Karpas-422 (cell line): ENCODE measurements at regions not wholly inside any gene's neighbourhood (a gene's known extent, or its start where the extent isn't known, plus 50 kb on each side); places are given as distances from the start of the nearest gene placed in this dataset.

Source experiments
- DNase-seq: peaks from one replicate; pipeline ENCODE4 v3.0.0-alpha.2; 2015
- H2AFZ ChIP-seq: fragments of 200-600 bp; sonication (generic); 2 replicates; pipeline ENCODE4 v1.6.1; 2014; ENCODE audit warnings: antibody characterized with exemption, low read length, mixed read lengths
- H3K27ac ChIP-seq: fragments of 200-600 bp; sonication (generic); 2 replicates; pipeline ENCODE4 v1.5.1; 2014; ENCODE audit warnings: mild to moderate bottlenecking, low read length, moderate library complexity
- H3K27me3 ChIP-seq: fragments of 200-600 bp; sonication (generic); 2 replicates; pipeline ENCODE4 v1.6.1; 2014; ENCODE audit warnings: low read length, mixed read lengths
- H3K36me3 ChIP-seq: fragments of 200-600 bp; sonication (generic); 2 replicates; pipeline ENCODE4 v1.6.1; 2014; ENCODE audit warnings: low read length, mixed read lengths; ENCODE audit not compliant: insufficient read depth
- H3K4me1 ChIP-seq: fragments of 200-600 bp; sonication (generic); 2 replicates; pipeline ENCODE4 v1.6.1; 2014; ENCODE audit warnings: mild to moderate bottlenecking, low read length, mixed read lengths
- H3K4me2 ChIP-seq: fragments of 200-600 bp; sonication (generic); 2 replicates; pipeline ENCODE4 v1.6.1; 2014; ENCODE audit warnings: low read length, low read depth, mild to moderate bottlenecking; ENCODE audit not compliant: poor library complexity, severe bottlenecking
- H3K4me3 ChIP-seq: fragments of 200-600 bp; sonication (generic); 2 replicates; pipeline ENCODE4 v1.5.1; 2014; ENCODE audit warnings: mild to moderate bottlenecking, antibody characterized with exemption, low read length, mixed read lengths
- H3K79me2 ChIP-seq: fragments of 200-600 bp; sonication (generic); 2 replicates; pipeline ENCODE4 v1.6.1; 2014; ENCODE audit warnings: mild to moderate bottlenecking, low read length, mixed read lengths
- H3K9ac ChIP-seq: fragments of 200-600 bp; sonication (generic); 2 replicates; pipeline ENCODE4 v1.6.0; 2014; ENCODE audit warnings: low read length
- H3K9me2 ChIP-seq: fragments of 200-600 bp; sonication (generic), shearing (Covaris generic); replicated peaks from 2 replicates; pipeline ENCODE4 v1.6.0; 2014; ENCODE audit warnings: mild to moderate bottlenecking, low read length, moderate library complexity; ENCODE audit not compliant: insufficient read depth
- H3K9me3 ChIP-seq: fragments of 300-700, 200-600 bp; sonication (generic); 2 replicates; pipeline ENCODE4 v1.6.1; 2014; ENCODE audit warnings: low read length, mixed read lengths
- H4K20me1 ChIP-seq: fragments of 200-600 bp; sonication (generic); 2 replicates; pipeline ENCODE4 v1.6.1; 2014; ENCODE audit warnings: mild to moderate bottlenecking, antibody characterized with exemption, low read length, low read depth; ENCODE audit not compliant: insufficient read depth

- DNase-seq = no peak
- no peak overlapping the region for H3K4me3 ChIP-seq
- H4K20me1 ChIP-seq = no peaks in the 10 kb centered on the region
- H3K9me2 ChIP-seq = no peaks in the 10 kb centered on the region
- 0 out of 2 replicates have a peak, but pooled peaks cover 4% of the 10 kb centered on the region for H3K9me3 ChIP-seq
- H3K4me2 ChIP-seq = no peak overlapping the region
- no peak overlapping the region for H2AFZ ChIP-seq
- no peaks in the 10 kb centered on the region for H3K36me3 ChIP-seq
- H3K27ac ChIP-seq = no peak overlapping the region
- H3K4me1 ChIP-seq = no peaks in the 10 kb centered on the region
- no peaks in the 10 kb centered on the region for H3K79me2 ChIP-seq
- no peak overlapping the region for H3K9ac ChIP-seq
- no peaks in the 10 kb centered on the region for H3K27me3 ChIP-seq
Observed at GRCh38 chrX:139202742-139203420, 327.7 kb upstream of the F9 start.

GRCh38 chrX:139201924-139202323, 328.6 kb upstream of the F9 start:
- DNase-seq = no peak
- Histone ChIP-seq H3K4me1 (no peaks in the 10 kb centered on the region), H2AFZ (no peak overlapping the region), H3K27ac (no peak overlapping the region), H3K9me3 (0 out of 2 replicates have a peak, but pooled peaks cover 4% of the 10 kb centered on the region), H3K79me2 (no peaks in the 10 kb centered on the region), H4K20me1 (no peaks in the 10 kb centered on the region), H3K9ac (no peak overlapping the region), H3K4me3 (no peak overlapping the region), H3K36me3 (no peaks in the 10 kb centered on the region), H3K27me3 (no peaks in the 10 kb centered on the region), H3K4me2 (no peak overlapping the region), H3K9me2 (no peaks in the 10 kb centered on the region)

- Histone ChIP-seq H3K4me3 (no peak overlapping the region), H3K27me3 (no peaks in the 10 kb centered on the region), H3K9ac (no peak overlapping the region), H3K9me2 (no peaks in the 10 kb centered on the region), H3K4me1 (no peaks in the 10 kb centered on the region), H3K79me2 (no peaks in the 10 kb centered on the region), H2AFZ (no peak overlapping the region), H3K9me3 (0 out of 2 replicates have a peak, but pooled peaks cover 4% of the 10 kb centered on the region), H3K4me2 (no peak overlapping the region), H4K20me1 (no peaks in the 10 kb centered on the region), H3K36me3 (no peaks in the 10 kb centered on the region), H3K27ac (no peak overlapping the region)
- DNase-seq = no peak
Observed at GRCh38 chrX:139200793-139201192, 329.7 kb upstream of the F9 start.

- Histone ChIP-seq H3K4me1 (no peaks in the 10 kb centered on the region), H3K9me3 (0 out of 2 replicates have a peak, but pooled peaks cover 4% of the 10 kb centered on the region), H3K4me3 (no peak overlapping the region), H2AFZ (no peak overlapping the region), H3K9ac (no peak overlapping the region), H3K36me3 (no peaks in the 10 kb centered on the region), H3K27me3 (no peaks in the 10 kb centered on the region), H3K4me2 (no peak overlapping the region), H3K27ac (no peak overlapping the region), H3K9me2 (no peaks in the 10 kb centered on the region), H3K79me2 (no peaks in the 10 kb centered on the region), H4K20me1 (no peaks in the 10 kb centered on the region)
- DNase-seq = no peak
Observed at GRCh38 chrX:139200346-139200745, 330.2 kb upstream of the F9 start.

GRCh38 chrX:139199933-139200332, 330.6 kb upstream of the F9 start:
- Histone ChIP-seq H3K9ac (no peak overlapping the region), H3K27me3 (no peaks in the 10 kb centered on the region), H3K79me2 (no peaks in the 10 kb centered on the region), H3K4me1 (no peaks in the 10 kb centered on the region), H3K4me2 (no peak overlapping the region), H3K27ac (no peak overlapping the region), H3K36me3 (no peaks in the 10 kb centered on the region), H3K9me3 (0 out of 2 replicates have a peak, but pooled peaks cover 4% of the 10 kb centered on the region), H3K4me3 (no peak overlapping the region), H3K9me2 (no peaks in the 10 kb centered on the region), H2AFZ (no peak overlapping the region), H4K20me1 (no peaks in the 10 kb centered on the region)
- DNase-seq = no peak

- no peaks in the 10 kb centered on the region for H3K27me3 ChIP-seq
- no peak overlapping the region for H3K27ac ChIP-seq
- H3K4me3 ChIP-seq = no peak overlapping the region
Observed at GRCh38 chrX:139198936-139199335, 331.6 kb upstream of the F9 start.

GRCh38 chrX:139196890-139197289, 333.6 kb upstream of the F9 start:
- H3K4me1 ChIP-seq = no peaks in the 10 kb centered on the region
- no peaks in the 10 kb centered on the region for H4K20me1 ChIP-seq

More at GRCh38 chrX:139198936-139199335, 331.6 kb upstream of the F9 start:
- Histone ChIP-seq H2AFZ (no peak overlapping the region), H3K9me3 (peaks cover 4% of the 10 kb centered on the region; the same call in 1 of the 2 replicates), H3K9me2 (no peaks in the 10 kb centered on the region), H3K4me2 (no peak overlapping the region), H3K79me2 (no peaks in the 10 kb centered on the region), H3K9ac (no peak overlapping the region), H3K36me3 (no peaks in the 10 kb centered on the region), H3K4me1 (no peaks in the 10 kb centered on the region), H4K20me1 (no peaks in the 10 kb centered on the region)
- no peak for DNase-seq

GRCh38 chrX:139194571-139195280, 335.8 kb upstream of the F9 start:
- H3K27me3 ChIP-seq = no peaks in the 10 kb centered on the region
- H3K36me3 ChIP-seq = no peaks in the 10 kb centered on the region
- no peak overlapping the region for H3K27ac ChIP-seq
- H3K4me1 ChIP-seq = no peaks in the 10 kb centered on the region
- no peaks in the 10 kb centered on the region for H3K79me2 ChIP-seq
- H3K4me3 ChIP-seq = no peak overlapping the region
- no peaks in the 10 kb centered on the region for H3K9me2 ChIP-seq
- no peak overlapping the region for H2AFZ ChIP-seq
- H3K4me2 ChIP-seq = no peak overlapping the region
- H3K9ac ChIP-seq = no peak overlapping the region
- no peaks in the 10 kb centered on the region for H4K20me1 ChIP-seq
- no peak for DNase-seq
- H3K9me3 ChIP-seq = no peaks in the 10 kb centered on the region; the same call in 1 of the 2 replicates

More at GRCh38 chrX:139196890-139197289, 333.6 kb upstream of the F9 start:
- H3K36me3 ChIP-seq = no peaks in the 10 kb centered on the region
- no peak overlapping the region for H2AFZ ChIP-seq
- no peak overlapping the region for H3K4me3 ChIP-seq
- H3K27me3 ChIP-seq = no peaks in the 10 kb centered on the region
- no peaks in the 10 kb centered on the region for H3K9me2 ChIP-seq
- H3K9ac ChIP-seq = no peak overlapping the region
- no peak for DNase-seq
- peaks cover 4% of the 10 kb centered on the region; the same call in 1 of the 2 replicates for H3K9me3 ChIP-seq
- H3K79me2 ChIP-seq = no peaks in the 10 kb centered on the region
- H3K27ac ChIP-seq = no peak overlapping the region
- no peak overlapping the region for H3K4me2 ChIP-seq
